ENCODE measurements at regions not wholly inside any gene's neighbourhood (a gene's known extent, or its start where the extent isn't known, plus 50 kb on each side); places are given as distances from the start of the nearest gene placed in this dataset.

DNA sequence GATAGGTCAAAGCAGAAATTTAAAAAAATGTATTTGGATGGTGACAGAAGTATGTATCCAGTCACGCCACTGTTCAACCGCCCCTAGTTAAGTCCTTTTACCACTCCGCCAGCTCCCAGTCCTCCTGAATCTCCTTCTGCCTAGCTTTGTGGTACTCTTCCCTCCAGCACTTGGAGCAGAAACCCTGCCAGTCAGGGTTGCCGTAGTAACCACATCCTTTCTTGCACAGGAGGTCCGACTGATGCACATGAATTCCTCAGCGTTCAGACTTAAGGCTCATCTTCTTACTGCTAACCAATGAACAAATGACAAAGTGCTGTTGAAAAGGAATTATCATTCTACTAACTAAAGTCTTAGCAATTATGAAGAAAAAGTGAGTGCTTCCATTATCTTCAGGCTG is 175.3 kb upstream of the KCTD7 start:
- TF ChIP-seq POLR2A (IDR thresholded peaks at IDR 0.05) = no peak
- TF ChIP-seq, protein P1, sequence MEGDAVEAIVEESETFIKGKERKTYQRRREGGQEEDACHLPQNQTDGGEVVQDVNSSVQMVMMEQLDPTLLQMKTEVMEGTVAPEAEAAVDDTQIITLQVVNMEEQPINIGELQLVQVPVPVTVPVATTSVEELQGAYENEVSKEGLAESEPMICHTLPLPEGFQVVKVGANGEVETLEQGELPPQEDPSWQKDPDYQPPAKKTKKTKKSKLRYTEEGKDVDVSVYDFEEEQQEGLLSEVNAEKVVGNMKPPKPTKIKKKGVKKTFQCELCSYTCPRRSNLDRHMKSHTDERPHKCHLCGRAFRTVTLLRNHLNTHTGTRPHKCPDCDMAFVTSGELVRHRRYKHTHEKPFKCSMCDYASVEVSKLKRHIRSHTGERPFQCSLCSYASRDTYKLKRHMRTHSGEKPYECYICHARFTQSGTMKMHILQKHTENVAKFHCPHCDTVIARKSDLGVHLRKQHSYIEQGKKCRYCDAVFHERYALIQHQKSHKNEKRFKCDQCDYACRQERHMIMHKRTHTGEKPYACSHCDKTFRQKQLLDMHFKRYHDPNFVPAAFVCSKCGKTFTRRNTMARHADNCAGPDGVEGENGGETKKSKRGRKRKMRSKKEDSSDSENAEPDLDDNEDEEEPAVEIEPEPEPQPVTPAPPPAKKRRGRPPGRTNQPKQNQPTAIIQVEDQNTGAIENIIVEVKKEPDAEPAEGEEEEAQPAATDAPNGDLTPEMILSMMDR (IDR thresholded peaks at IDR 0.05) = no peak
